NCI-H748 (cell line): ENCODE measurements at regions not wholly inside any gene's neighbourhood (a gene's known extent, or its start where the extent isn't known, plus 50 kb on each side); places are given as distances from the start of the nearest gene placed in this dataset.

ENCODE experiments used
- DNase-seq: peaks from one replicate; lab custom pipeline; 2025; ENCODE audit not compliant: unreplicated experiment; lab: John Stamatoyannopoulos, UW

GRCh38 chr15:70493376-70493775 is 270.0 kb downstream of the UACA start:
- no peak for DNase-seq

DNA sequence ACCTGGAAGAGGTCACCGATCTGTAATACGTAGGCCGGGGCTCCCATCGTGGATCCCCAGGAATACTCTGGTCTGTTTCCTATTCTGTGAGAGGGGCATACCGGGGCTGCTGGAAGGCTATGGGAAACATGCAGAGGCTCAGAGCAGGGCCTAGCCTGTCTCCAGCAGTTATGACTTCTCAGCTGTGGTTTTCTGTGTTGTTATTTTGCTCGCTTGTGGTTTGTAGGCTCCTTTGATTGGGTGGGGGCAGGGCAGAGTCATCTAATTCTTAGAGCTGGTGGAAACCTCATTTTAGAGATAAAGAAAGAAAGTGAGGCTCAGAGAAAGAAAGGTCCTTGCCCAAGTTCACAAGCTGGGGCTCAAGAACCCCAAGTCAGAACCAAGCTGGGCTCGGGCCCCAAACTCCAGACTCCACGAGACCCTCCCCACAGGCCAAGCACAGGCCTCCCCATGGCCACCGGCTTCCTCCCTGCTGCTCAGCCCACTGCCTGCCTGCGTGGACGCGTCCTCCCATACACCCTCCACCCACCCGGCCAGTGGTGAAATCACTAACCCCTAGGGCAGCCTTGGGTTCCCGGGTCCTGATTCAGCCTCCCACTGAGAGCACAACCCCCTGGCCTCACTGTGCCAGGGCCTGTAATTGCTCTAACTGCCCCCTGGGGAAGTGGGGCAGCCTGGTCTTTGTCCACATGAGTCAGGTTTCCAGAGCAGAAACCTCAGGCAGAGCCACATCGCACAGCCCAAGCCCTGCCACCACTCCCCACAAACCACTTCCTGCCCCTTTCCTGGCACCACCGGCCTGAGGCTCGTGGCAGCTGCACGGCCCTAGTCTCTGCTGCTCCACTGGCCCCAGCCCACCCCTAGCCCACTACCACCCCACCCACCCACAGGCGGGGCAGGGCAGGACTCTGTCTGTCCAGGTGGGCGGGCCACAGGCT is 270.8 kb downstream of the UACA start:
- DNase-seq: no peak

GRCh38 chr15:70491641-70492040 is 271.7 kb downstream of the UACA start:
- no peak for DNase-seq

DNA sequence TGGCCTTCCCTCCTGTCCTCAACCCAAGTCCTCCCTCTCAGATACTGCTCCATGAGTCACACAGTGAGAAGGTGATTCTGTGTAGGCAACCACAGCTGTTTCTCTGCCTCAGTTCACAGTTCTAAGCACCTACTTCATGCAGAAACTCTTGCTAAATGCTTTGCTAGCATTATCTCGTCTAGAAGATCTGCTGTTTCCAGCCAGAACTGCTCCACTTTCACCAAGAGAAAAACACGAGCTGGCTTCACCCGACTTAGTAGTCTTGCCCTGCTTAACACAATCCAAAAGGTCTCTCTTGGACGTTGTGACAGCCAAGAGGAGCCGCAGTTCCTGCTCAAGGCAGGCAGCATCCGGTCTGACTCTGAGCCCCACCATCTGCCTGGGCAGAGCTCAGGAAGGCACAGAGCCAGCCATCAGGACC is 272.1 kb downstream of the UACA start:
- no peak for DNase-seq

DNA sequence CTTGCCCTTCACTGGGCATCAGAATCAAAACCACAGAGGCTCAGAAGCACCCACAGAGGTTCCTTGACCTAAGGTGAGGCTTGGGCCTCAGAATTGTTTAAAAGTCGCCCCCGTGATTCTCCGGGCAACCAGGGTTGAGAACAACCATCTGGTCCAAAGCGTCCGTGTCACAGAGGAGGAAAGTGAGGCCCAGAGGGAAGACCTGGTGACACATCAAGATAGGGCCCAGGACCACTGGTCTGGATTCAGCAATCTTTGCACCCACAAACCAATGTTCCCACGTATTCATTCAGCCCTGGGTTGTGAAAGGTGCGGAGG is 272.6 kb downstream of the UACA start:
- no peak for DNase-seq

GRCh38 chr15:70490148-70490837 is 273.1 kb downstream of the UACA start:
- DNase-seq: no peak

GRCh38 chr15:70488941-70489848 is 274.2 kb downstream of the UACA start:
- no peak for DNase-seq

DNA sequence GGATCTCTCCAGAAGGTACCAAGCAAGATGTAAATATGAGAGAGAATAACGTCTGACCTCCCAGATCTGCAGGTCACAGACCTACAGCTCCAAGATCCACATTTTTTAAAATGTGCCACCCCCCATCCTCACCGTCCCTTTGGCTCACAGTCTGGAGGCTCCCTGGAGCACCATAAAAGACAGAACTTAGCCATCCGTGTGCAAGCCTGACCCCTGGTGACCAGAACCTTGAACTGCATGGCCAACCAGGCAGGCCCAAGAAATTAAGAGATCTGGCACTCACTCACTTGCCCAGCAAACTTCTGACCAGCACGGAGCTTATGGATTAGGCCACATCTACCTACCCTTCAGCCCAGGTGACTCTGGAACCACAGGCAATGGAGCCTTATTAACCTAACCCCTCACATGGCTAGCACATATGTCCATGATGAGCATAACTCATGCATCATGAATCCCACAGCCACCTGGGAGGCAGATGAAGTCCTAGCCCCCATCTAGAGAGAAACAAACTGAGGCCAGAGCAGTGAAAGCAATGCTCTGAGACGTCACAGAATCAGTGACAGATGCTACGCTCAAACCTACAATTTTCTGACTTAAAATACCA is 275.3 kb downstream of the UACA start:
- DNase-seq: peak; percentile 48

- no peak for DNase-seq
These were observed 276.0 kb downstream of the UACA start for GRCh38 chr15:70487387-70487740.

DNA sequence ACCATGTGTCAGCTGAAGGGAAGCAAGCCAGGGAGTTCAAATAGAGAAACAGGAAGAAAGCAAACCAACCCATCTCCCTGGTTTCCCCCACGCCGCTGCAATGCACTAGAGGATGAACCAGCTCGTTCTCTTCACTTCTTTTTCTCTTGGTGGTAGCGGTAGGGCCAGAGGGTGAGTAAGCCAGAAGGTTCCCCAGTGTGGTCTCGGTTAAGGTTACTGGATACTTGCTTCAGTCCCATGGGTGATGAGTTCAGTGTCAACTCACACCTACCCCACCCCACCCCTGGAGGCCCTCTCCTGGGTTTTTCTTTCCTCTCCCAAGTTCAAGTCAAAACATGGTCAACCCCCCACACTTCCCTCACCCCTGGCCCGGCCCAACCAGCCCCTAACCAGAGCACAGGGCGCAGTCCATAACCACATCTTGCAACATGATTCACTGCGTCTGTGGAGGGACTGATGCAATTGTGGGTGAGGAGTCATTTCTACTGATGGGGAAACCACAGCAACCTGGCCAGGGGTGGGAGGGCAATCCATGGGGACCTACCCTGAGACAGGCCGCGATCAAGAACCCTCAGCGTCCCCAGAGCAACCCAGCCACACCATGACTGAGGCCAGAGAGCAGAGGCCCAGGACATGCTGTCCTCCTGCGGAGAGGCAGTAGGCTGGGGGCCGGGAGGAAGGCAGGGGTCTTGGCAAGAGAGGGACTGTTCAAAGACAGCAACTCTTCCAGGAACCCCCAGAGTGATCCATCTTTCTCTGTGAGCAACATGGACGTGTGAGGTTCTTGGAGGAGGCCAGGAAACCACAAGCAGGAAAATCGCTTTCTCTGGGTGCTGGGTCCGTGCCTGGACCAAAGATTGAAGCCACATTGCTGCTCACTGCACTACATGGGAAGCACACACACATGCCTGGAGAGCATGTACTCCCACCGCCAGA is 276.6 kb downstream of the UACA start:
- DNase-seq: no peak

DNA sequence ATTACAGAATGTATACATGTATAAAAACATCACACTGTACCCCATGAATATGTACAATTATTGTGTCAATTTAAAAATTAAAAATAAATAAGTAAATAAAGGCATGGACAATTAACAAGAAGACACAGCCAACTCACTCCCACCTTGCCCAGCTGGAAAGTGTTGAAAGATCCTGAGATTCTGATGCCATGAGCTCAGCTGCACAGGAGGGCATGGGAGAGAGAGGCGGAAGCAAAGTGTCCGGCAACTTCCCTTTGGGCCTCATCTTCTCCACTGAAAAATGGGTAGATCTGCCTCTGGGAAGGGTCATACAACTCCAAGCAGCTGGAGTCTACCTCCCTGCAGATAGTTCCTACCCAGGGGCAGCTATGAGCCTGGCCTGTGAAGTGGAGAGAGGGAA is 277.3 kb downstream of the UACA start:
- DNase-seq: no peak

DNA sequence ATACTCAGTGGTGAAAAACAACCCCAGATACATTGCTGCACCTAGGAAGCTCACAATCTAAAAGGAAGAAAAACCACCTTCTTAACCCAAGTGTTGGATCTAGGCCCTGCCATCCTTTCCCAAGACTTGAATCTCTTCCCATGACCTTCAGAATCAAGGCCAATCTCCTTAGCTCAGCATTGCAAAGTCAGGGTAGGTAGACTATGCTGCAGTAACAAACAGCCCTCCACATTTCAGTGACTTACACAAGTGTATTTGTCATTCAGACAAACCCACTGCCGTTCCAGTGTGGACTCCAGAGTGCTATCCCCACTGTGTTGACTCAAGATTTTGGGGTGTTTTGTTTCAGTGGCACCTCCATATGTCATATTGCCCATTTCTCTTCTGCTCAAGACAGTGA is 278.4 kb downstream of the UACA start:
- DNase-seq: no peak

- DNase-seq: no peak
These were observed 279.8 kb downstream of the UACA start for GRCh38 chr15:70483513-70483912.

DNA sequence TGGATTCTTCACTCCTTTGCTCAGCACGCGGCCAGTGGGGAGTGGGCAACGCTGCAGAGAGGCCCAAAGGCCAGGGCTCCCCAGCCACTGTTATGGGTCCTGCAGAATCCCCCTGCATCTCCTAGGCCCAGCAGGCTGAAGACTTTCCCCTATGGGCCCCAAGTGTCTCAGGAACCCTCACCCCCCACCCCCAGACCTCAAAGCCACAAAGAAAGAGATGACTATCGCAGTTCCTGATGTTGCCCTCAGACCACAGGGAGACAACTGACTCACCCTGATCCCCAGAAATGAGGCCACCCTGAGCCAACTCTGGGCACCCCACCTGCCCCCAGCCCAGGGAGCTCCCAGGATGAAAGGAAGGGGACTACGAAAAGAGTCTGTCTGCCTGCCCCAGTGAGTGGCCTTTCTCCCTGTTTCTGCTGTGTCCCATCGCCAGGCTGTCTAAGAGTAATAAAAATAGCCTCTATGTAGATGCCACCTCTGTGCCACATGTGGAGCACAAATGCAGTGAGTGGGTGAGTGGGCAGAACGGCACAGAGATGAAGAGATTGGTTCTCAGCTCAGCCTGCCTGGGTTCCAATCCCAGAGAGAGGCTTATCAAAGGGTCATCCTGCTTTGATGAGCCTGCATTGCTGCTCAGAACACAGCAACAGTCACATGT is 283.0 kb downstream of the UACA start:
- DNase-seq: no peak

DNA sequence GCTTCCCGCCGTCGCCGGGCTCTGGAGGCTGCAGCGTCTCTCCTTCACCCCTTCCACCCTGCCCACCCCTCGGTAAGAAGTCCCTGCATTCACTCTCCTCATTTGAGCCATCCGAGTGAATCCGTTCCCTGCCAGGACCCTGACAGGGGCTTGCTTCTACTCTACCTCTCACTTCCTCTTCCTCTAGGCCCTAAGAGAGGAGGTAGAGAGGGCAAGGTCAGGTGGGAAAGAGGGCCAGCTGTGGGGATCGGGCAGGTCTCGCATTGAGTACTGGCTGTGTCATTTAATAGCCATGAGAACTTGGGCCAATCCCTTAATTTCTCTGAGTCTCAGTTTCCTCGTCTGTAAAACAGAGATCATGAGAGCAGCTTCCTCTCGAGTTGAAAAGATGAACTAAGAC is 283.6 kb downstream of the UACA start:
- no peak for DNase-seq

GRCh38 chr15:70479056-70479455 is 284.3 kb downstream of the UACA start:
- no peak for DNase-seq

GRCh38 chr15:70478251-70478990 is 284.9 kb downstream of the UACA start:
- peak; percentile 29 for DNase-seq

- DNase-seq: no peak
These were observed 285.6 kb downstream of the UACA start for GRCh38 chr15:70477750-70478250.

DNA sequence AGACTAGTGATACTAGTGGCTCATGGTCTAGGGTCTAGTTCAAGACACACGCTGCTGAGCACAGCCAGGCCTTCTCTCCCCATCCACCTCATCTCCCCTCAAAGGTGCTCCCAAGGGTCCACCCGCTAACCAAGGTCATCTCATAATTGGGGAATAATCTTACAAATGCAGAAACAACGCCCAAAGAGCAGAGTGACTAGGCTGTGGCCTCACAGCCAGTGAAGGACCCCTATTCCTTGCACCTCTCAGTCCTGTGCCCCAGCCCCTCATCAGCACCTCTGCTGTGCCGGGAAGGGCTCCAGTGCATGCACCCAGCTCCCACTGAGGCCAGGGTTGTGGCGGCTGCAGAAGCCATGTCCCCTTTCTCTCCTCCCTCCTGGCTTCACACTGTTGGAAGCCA is 286.9 kb downstream of the UACA start:
- no peak for DNase-seq
